ENCODE measurements at regions not wholly inside any gene's neighbourhood (a gene's known extent, or its start where the extent isn't known, plus 50 kb on each side); places are given as distances from the start of the nearest gene placed in this dataset.
"Not testable (repeated sequence)": the region's sequence is repeated elsewhere in the genome, so short reads cannot be mapped to it uniquely, and the experiment has no call there.

- no peak for DNase-seq
Observed at GRCh38 chr11:80987171-80987570, 1546.3 kb upstream of the TENM4 start.

- no peak for DNase-seq
Observed at GRCh38 chr11:80986421-80987074, 1545.7 kb upstream of the TENM4 start.

GRCh38 chr11:80980227-80980626, 1539.4 kb upstream of the TENM4 start:
- no peak for DNase-seq

- DNase-seq: no peak
Observed at GRCh38 chr11:80973786-80974185, 1533.0 kb upstream of the TENM4 start.

GRCh38 chr11:80970037-80970436, 1529.2 kb upstream of the TENM4 start:
- DNase-seq: no peak

- DNase-seq: no peak
Observed at GRCh38 chr11:80967649-80968048, 1526.8 kb upstream of the TENM4 start.

GRCh38 chr11:80960381-80961029, 1519.7 kb upstream of the TENM4 start:
- no peak for DNase-seq

- no peak for DNase-seq
Observed at GRCh38 chr11:80959751-80960150, 1518.9 kb upstream of the TENM4 start.

- DNase-seq: no peak
Observed at GRCh38 chr11:80958987-80959386, 1518.2 kb upstream of the TENM4 start.

- DNase-seq: no peak
Observed at GRCh38 chr11:80958361-80958760, 1517.5 kb upstream of the TENM4 start.

- no peak for DNase-seq
Observed at GRCh38 chr11:80955588-80955987, 1514.8 kb upstream of the TENM4 start.

- DNase-seq: no peak
Observed at GRCh38 chr11:80948781-80949180, 1508.0 kb upstream of the TENM4 start.

GRCh38 chr11:80944758-80945157, 1503.9 kb upstream of the TENM4 start:
- no peak for DNase-seq

GRCh38 chr11:80943226-80943625, 1502.4 kb upstream of the TENM4 start:
- no peak for DNase-seq

GRCh38 chr11:80937842-80938241, 1497.0 kb upstream of the TENM4 start:
- no peak for DNase-seq

GRCh38 chr11:80930038-80930437, 1489.2 kb upstream of the TENM4 start:
- DNase-seq: no peak

- DNase-seq: no peak
Observed at GRCh38 chr11:80929031-80929805, 1488.4 kb upstream of the TENM4 start.

- no peak for DNase-seq
Observed at GRCh38 chr11:80925321-80925720, 1484.5 kb upstream of the TENM4 start.

- not testable (repeated sequence) for DNase-seq
Observed at GRCh38 chr11:80921310-80921709, 1480.5 kb upstream of the TENM4 start.

GRCh38 chr11:80916173-80916798, 1475.5 kb upstream of the TENM4 start:
- no peak for DNase-seq

- DNase-seq: no peak
Observed at GRCh38 chr11:80914311-80914710, 1473.5 kb upstream of the TENM4 start.

GRCh38 chr11:80911666-80912065, 1470.8 kb upstream of the TENM4 start:
- no peak for DNase-seq

- no peak for DNase-seq
Observed at GRCh38 chr11:80900265-80900664, 1459.4 kb upstream of the TENM4 start.

GRCh38 chr11:80899381-80899780, 1458.6 kb upstream of the TENM4 start:
- no peak for DNase-seq

Measured in stimulated activated naive CD4-positive, alpha-beta T cell (primary cell).